SK-N-SH (cell line): ENCODE measurements at regions not wholly inside any gene's neighbourhood (a gene's known extent, or its start where the extent isn't known, plus 50 kb on each side); places are given as distances from the start of the nearest gene placed in this dataset.

Experiments
- CTCF ChIA-PET: fragments of 300-600, 350-600 bp; formaldehyde crosslinking; extraction: SDS; loops from one replicate; lab custom pipeline; 2021; lab: Yijun Ruan, JAX
- POLR2A ChIA-PET: fragments of 350-600 bp; sonication (Branson Sonifier 250); formaldehyde crosslinking; extraction: SDS; loops from one replicate; lab custom pipeline; 2020; ENCODE audit warnings: antibody characterized with exemption, inconsistent platforms; lab: Yijun Ruan, JAX
- DNase-seq: peaks from one replicate; pipeline ENCODE4 v3.0.0; 2012
- H2AFZ ChIP-seq: fragments of 200-600 bp; sonication (generic); 2 replicates; pipeline ENCODE4 v1.8.1; 2016; ENCODE audit warnings: antibody characterized with exemption, mild to moderate bottlenecking, low read depth
- H3F3A ChIP-seq: fragments of 200-600 bp; sonication (generic); replicated peaks from 2 replicates; pipeline ENCODE3; 2016; ENCODE audit warnings: antibody characterized with exemption, mild to moderate bottlenecking; ENCODE audit not compliant: insufficient read depth
- H3K27ac ChIP-seq, 2 experiments: fragments of 200-500 bp in 1 of 2; fragments of 200-600 bp in 1 of 2; sonication (Bioruptor generic) in 1 of 2; sonication (generic), shearing (Covaris generic) in 1 of 2; 2 replicates each; pipeline versions ENCODE4 v1.5.1 to v1.6.1; 2014 to 2016; ENCODE audit warnings: low read depth in 2 of 2, inconsistent platforms in 1 of 2, low read length in 1 of 2, mild to moderate bottlenecking in 1 of 2, mixed read lengths in 1 of 2
- H3K27me3 ChIP-seq: fragments of 200-600 bp; sonication (generic), shearing (Covaris generic); 2 replicates; pipeline ENCODE4 v1.6.1; 2016; ENCODE audit warnings: mixed run types; ENCODE audit not compliant: insufficient read depth
- H3K36me3 ChIP-seq, 2 experiments: fragments of 200-500 bp in 1 of 2; fragments of 200-600 bp in 1 of 2; sonication (Bioruptor generic) in 1 of 2; sonication (generic) in 1 of 2; replicated peaks in 1 of 2; 2 replicates each; pipeline versions ENCODE3 to v1.5.1; 2014 to 2016; ENCODE audit warnings: low read length in 1 of 2, mild to moderate bottlenecking in 1 of 2; ENCODE audit not compliant: insufficient read depth in 2 of 2, control insufficient read depth in 1 of 2
- H3K4me1 ChIP-seq, 2 experiments: fragments of 200-500 bp in 1 of 2; fragments of 200-600 bp in 1 of 2; sonication (Bioruptor generic) in 1 of 2; sonication (generic), shearing (Covaris generic) in 1 of 2; 2 replicates each; pipeline versions ENCODE4 v1.5.1 to v1.6.1; 2014 to 2016; ENCODE audit warnings: low read depth in 1 of 2, low read length in 1 of 2, mixed run types in 1 of 2; ENCODE audit not compliant: insufficient read depth in 2 of 2, control insufficient read depth in 1 of 2
- H3K4me2 ChIP-seq: fragments of 200-600 bp; sonication (generic), shearing (Covaris generic); 2 replicates; pipeline ENCODE4 v1.6.1; 2017; ENCODE audit warnings: mixed run types
- H3K4me3 ChIP-seq, 2 experiments: fragments of 200-500 bp in 1 of 2; fragments of 200-600 bp in 1 of 2; sonication (Bioruptor generic) in 1 of 2; sonication (generic), shearing (Covaris generic) in 1 of 2; 2 replicates each; pipeline versions ENCODE4 v1.5.1 to v1.8.1; 2014 to 2016; ENCODE audit warnings: low read depth in 2 of 2, inconsistent platforms in 1 of 2, low read length in 1 of 2, mild to moderate bottlenecking in 1 of 2, mixed read lengths in 1 of 2, moderate library complexity in 1 of 2
- H3K79me2 ChIP-seq: fragments of 200-600 bp; sonication (generic); 2 replicates; pipeline ENCODE4 v1.8.1; 2017; ENCODE audit warnings: mild to moderate bottlenecking; ENCODE audit not compliant: insufficient read depth
- H3K9ac ChIP-seq: fragments of 200-600 bp; sonication (generic); 2 replicates; pipeline ENCODE4 v1.6.1; 2017; ENCODE audit warnings: mixed run types
- H3K9me2 ChIP-seq: fragments of 200-600 bp; sonication (generic); 2 replicates; pipeline ENCODE4 v1.6.1; 2017; ENCODE audit warnings: mixed run types
- H3K9me3 ChIP-seq: fragments of 200-600 bp; sonication (generic); 2 replicates; pipeline ENCODE4 v1.6.1; 2017; ENCODE audit warnings: mixed run types, mild to moderate bottlenecking, moderate library complexity
- H4K20me1 ChIP-seq: fragments of 200-600 bp; sonication (generic); 2 replicates; pipeline ENCODE4 v1.6.1; 2017; ENCODE audit warnings: mild to moderate bottlenecking, mixed run types; ENCODE audit not compliant: insufficient read depth
- FOXM1 ChIP-seq: IDR thresholded peaks from 2 replicates; pipeline ENCODE4 v1.4.0; 2012; ENCODE audit warnings: low read depth, mild to moderate bottlenecking
- GABPA ChIP-seq: IDR thresholded peaks from 2 replicates; pipeline ENCODE4 v1.4.0; 2012; ENCODE audit warnings: low read depth, mild to moderate bottlenecking
- RXRA ChIP-seq: IDR thresholded peaks from 2 replicates; pipeline ENCODE4 v1.4.0; 2012; ENCODE audit warnings: low read depth, mild to moderate bottlenecking, borderline replicate concordance
- SIN3A ChIP-seq: IDR thresholded peaks from 2 replicates; pipeline ENCODE4 v1.6.1; 2012; ENCODE audit warnings: low read depth, mild to moderate bottlenecking, low read length, moderate library complexity, borderline replicate concordance
- SMC3 ChIP-seq: IDR thresholded peaks from 2 replicates; pipeline ENCODE4 v1.6.1; 2012; ENCODE audit warnings: low read depth, low read length, improper control_type of control experiment
- TAF1 ChIP-seq: IDR thresholded peaks from 2 replicates; pipeline ENCODE4 v1.6.1; 2012; ENCODE audit warnings: low read depth, mild to moderate bottlenecking, low read length, moderate library complexity, borderline replicate concordance
- TEAD4 ChIP-seq: IDR thresholded peaks from 2 replicates; pipeline ENCODE4 v1.4.0; 2012; ENCODE audit warnings: mild to moderate bottlenecking, borderline replicate concordance; ENCODE audit not compliant: insufficient read depth
- WGBS: methylation state at CpG from one replicate; pipeline ENCODE4 v1.1.6; 2017; ENCODE audit warnings: low lambda C conversion rate; 5-methylcytosine and 5-hydroxymethylcytosine counted together
- TF ChIP-seq, protein P1 (sequence below): IDR thresholded peaks from 2 replicates; pipeline ENCODE4 v1.4.0; 2012; ENCODE audit warnings: low read depth, borderline replicate concordance
- TF ChIP-seq, protein P2 (sequence below): fragments of 200-600 bp; sonication (generic); IDR thresholded peaks from 2 replicates; pipeline ENCODE4 v1.6.1; 2017; ENCODE audit warnings: antibody characterized with exemption, mild to moderate bottlenecking, moderate library complexity
- TF ChIP-seq, protein P3 (sequence below): fragments of 150-350 bp; IDR thresholded peaks from 2 replicates; pipeline ENCODE4 v1.6.1; 2016; ENCODE audit warnings: mild to moderate bottlenecking, low read depth, low read length
- TF ChIP-seq, protein P4 (sequence below): IDR thresholded peaks from 2 replicates; pipeline ENCODE4 v1.6.1; 2012; ENCODE audit warnings: mild to moderate bottlenecking, low read depth, low read length, moderate library complexity

DNA sequence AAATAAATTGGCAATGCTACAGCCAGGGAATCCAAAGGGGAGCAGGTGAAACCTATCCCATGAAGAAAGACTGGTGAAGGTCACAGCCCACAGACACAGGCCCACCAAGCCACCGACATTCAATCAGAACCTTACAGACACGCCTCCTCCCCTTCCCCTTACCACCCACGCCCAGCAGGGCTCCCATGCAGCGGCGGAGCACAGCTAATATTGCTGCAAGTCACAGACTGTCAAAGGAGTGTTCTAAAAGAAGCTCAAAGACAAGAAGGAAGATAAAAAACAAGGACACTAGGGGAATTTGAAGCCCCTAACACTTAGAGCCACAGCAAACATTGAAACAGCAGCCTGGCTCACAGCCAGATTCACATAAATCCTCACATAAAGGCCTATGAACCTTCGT, 91.2 kb downstream of the MED10 start:
- H3F3A ChIP-seq = no peaks in the 10 kb centered on the region
- DNase-seq = no peak
- TF ChIP-seq SIN3A (no peak), GABPA (no peak), TEAD4 (no peak), TAF1 (no peak), RXRA (no peak), SMC3 (no peak), FOXM1 (no peak)
- TF ChIP-seq, protein P1, sequence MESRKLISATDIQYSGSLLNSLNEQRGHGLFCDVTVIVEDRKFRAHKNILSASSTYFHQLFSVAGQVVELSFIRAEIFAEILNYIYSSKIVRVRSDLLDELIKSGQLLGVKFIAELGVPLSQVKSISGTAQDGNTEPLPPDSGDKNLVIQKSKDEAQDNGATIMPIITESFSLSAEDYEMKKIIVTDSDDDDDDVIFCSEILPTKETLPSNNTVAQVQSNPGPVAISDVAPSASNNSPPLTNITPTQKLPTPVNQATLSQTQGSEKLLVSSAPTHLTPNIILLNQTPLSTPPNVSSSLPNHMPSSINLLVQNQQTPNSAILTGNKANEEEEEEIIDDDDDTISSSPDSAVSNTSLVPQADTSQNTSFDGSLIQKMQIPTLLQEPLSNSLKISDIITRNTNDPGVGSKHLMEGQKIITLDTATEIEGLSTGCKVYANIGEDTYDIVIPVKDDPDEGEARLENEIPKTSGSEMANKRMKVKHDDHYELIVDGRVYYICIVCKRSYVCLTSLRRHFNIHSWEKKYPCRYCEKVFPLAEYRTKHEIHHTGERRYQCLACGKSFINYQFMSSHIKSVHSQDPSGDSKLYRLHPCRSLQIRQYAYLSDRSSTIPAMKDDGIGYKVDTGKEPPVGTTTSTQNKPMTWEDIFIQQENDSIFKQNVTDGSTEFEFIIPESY = no peak
- TF ChIP-seq, protein P2, sequence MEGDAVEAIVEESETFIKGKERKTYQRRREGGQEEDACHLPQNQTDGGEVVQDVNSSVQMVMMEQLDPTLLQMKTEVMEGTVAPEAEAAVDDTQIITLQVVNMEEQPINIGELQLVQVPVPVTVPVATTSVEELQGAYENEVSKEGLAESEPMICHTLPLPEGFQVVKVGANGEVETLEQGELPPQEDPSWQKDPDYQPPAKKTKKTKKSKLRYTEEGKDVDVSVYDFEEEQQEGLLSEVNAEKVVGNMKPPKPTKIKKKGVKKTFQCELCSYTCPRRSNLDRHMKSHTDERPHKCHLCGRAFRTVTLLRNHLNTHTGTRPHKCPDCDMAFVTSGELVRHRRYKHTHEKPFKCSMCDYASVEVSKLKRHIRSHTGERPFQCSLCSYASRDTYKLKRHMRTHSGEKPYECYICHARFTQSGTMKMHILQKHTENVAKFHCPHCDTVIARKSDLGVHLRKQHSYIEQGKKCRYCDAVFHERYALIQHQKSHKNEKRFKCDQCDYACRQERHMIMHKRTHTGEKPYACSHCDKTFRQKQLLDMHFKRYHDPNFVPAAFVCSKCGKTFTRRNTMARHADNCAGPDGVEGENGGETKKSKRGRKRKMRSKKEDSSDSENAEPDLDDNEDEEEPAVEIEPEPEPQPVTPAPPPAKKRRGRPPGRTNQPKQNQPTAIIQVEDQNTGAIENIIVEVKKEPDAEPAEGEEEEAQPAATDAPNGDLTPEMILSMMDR = no peak
- TF ChIP-seq, protein P3, sequence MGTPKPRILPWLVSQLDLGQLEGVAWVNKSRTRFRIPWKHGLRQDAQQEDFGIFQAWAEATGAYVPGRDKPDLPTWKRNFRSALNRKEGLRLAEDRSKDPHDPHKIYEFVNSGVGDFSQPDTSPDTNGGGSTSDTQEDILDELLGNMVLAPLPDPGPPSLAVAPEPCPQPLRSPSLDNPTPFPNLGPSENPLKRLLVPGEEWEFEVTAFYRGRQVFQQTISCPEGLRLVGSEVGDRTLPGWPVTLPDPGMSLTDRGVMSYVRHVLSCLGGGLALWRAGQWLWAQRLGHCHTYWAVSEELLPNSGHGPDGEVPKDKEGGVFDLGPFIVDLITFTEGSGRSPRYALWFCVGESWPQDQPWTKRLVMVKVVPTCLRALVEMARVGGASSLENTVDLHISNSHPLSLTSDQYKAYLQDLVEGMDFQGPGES = no peak
- TF ChIP-seq, protein P4, sequence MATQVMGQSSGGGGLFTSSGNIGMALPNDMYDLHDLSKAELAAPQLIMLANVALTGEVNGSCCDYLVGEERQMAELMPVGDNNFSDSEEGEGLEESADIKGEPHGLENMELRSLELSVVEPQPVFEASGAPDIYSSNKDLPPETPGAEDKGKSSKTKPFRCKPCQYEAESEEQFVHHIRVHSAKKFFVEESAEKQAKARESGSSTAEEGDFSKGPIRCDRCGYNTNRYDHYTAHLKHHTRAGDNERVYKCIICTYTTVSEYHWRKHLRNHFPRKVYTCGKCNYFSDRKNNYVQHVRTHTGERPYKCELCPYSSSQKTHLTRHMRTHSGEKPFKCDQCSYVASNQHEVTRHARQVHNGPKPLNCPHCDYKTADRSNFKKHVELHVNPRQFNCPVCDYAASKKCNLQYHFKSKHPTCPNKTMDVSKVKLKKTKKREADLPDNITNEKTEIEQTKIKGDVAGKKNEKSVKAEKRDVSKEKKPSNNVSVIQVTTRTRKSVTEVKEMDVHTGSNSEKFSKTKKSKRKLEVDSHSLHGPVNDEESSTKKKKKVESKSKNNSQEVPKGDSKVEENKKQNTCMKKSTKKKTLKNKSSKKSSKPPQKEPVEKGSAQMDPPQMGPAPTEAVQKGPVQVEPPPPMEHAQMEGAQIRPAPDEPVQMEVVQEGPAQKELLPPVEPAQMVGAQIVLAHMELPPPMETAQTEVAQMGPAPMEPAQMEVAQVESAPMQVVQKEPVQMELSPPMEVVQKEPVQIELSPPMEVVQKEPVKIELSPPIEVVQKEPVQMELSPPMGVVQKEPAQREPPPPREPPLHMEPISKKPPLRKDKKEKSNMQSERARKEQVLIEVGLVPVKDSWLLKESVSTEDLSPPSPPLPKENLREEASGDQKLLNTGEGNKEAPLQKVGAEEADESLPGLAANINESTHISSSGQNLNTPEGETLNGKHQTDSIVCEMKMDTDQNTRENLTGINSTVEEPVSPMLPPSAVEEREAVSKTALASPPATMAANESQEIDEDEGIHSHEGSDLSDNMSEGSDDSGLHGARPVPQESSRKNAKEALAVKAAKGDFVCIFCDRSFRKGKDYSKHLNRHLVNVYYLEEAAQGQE = no peak
- TF ChIP-seq, all 33 proteins: peak for 0
- no peak overlapping the region for H2AFZ ChIP-seq
- no peaks in the 10 kb centered on the region for H3K9me3 ChIP-seq
- ChIA-PET CTCF (no interaction called here), POLR2A (no interaction called here)
- H3K79me2 ChIP-seq = no peaks in the 10 kb centered on the region
- H3K27ac ChIP-seq = no peak overlapping the region
- H3K36me3 ChIP-seq = no peaks in the 10 kb centered on the region
- no peak overlapping the region for H3K9ac ChIP-seq
- no peaks in the 10 kb centered on the region for H3K9me2 ChIP-seq
- no peaks in the 10 kb centered on the region for H4K20me1 ChIP-seq
- H3K4me1 ChIP-seq = no peaks in the 10 kb centered on the region; a peak in 1 of 4 replicates
- H3K4me2 ChIP-seq = no peak overlapping the region
- no peaks in the 10 kb centered on the region for H3K27me3 ChIP-seq
- H3K4me3 ChIP-seq = no peak overlapping the region
- WGBS = 42% methylated on average over 6 of the region's 6 CpGs
